ENCODE measurements at regions not wholly inside any gene's neighbourhood (a gene's known extent, or its start where the extent isn't known, plus 50 kb on each side); places are given as distances from the start of the nearest gene placed in this dataset.

- TF ChIP-seq EZH2 (IDR thresholded peaks at IDR 0.05) (no peak), CTCF (IDR thresholded peaks at IDR 0.05) (no peak)
Measured at GRCh38 chr4:3714642-3715001, 51.6 kb upstream of the ADRA2C start.
